ENCODE measurements at regions not wholly inside any gene's neighbourhood (a gene's known extent, or its start where the extent isn't known, plus 50 kb on each side); places are given as distances from the start of the nearest gene placed in this dataset.
"Not testable (repeated sequence)": the region's sequence is repeated elsewhere in the genome, so short reads cannot be mapped to it uniquely, and the experiment has no call there.

DNA sequence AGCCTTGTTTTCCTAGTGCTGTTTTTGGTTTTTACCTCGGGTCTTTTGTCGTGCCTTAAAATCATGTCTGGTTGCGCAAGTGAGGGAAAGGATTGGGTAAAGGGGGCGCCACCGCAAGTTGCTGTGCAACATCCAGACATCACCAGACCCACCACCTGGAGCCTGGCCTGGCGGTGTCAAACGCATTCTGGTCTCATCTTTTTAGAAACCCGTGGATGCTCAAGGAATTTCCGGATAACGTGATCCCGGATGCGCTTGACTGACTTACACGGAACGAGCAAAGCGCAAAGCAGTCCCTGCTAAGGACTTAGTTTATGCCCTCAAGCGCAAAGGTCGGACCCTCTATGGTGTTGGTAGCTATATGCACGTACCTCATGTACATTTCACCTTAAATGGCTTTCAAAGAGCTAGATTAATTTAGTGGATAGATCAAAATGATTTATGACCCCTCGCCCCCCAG lies 105.2 kb downstream of the OR2B2 start:
- peak; percentile 40 for DNase-seq (ENCODE audit: low spot score)

DNA sequence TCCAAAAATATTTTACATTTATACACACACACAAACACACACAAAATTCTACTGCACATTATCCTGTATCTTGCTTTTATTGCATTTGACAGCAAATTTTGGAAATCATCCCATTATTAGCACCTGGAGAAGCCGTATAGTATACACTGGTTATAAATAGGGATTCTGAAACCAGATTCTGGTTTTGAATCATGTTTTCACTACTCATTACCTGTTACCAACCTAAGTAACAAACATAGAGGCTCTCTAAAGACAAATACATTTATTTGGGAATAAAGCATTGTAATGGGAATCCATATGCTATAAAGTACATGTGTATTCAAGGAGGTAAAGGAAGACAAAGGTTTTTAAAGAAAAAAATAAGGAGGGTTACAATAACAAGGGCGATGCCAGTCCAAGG lies 106.8 kb downstream of the OR2B2 start:
- no peak for DNase-seq (ENCODE audit: low spot score)

DNA sequence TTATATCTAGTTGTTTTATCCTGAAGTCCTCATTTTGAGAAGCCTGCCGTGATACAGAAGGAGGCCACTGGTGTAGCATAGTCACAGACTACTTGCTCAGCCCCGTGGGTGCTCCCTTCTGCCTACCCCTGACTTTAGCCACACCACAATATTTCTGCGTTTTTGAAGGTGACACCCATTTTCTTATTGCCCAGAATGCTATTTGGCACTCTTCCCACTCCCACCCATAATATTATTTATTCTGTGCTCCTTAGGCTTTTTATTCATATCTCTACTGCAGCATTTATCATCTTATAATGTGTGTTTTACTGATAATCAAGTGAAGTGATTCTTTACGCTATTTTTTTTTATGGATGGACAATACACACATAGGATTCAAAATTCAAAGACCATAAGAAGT lies 107.3 kb downstream of the OR2B2 start:
- no peak for DNase-seq (ENCODE audit: low spot score)

DNA sequence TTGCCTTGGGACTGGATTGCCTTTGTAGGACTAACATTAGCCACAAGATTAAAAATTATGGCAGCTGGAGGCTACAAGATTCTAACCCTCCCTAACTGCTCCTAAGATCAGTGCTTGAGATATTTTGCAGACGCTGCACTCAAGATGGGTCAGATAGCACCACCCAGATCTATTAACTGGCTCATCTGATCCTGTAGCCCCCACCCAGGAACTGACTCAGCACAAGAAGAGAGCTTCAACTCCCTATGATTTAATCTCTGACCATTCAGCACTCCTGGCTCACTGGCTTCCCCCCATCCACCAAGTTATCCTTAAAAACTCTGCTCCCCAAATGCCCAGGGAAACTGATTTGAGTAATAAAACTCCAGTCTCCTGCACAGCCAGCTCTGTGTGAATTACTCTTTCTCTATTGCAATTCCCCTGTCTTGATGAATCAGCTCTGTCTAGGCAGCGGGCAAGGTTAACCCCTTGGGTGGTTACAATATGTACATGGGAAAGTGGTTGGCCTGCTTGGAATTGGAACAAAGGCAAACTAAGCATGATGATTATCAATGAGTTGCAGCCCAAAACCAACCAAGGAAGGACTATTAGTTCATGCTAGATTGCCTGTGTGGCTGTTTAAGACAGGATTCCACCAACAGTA lies 111.3 kb downstream of the OR2B2 start:
- no peak for DNase-seq (ENCODE audit: low spot score)

DNA sequence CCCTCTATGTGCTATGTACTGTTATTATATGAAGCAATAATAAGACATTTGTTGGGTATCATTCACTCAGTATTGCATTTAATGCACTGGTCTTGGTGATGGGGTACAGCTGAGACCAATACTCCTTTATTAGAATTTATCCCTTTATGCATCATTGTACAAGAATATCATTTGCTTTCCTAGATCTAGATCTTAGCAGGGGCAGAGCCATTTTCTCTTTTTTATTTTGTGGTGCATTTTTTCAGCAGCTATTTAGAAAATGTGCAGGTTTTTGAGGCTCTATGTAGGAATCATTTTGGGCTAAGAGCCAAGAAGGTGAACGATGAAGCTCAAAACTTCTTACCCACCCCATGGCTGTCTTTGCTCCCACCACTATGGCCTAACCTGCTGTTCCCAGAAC lies 114.2 kb downstream of the OR2B2 start:
- DNase-seq (ENCODE audit: low spot score), result no peak

DNA sequence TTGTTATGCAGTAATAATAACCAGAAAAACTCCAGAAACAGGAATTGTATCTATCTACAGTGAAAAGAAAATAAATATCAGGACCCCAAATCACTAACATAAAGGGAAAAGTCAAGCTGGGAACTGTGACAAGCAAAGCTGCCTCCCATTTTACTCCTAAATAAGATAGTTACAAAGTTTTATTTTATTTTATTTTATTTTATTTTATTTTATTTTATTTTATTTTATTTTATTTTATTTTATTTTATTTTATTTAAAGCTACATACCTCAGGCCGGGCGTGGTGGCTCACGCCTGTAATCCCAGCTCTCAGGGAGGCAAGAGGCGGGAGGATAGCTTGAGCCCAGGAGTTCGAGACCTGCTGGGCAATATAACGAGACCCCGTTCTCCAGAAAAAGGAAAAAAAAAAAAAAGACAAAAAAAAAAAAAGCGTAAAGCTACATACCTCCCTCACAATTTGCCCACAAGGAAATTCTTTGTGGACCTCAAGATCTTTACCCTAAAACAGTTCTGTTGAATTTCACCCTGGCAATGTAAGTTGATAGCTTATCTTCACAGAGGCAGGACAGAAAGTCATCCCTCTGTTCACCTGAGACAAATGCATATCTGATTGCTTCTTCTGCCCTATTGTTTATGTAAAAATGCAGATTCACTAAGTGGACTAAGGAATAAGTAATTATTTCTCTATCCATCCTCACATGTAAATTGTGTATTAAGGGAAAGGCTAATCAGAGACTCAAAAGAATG lies 115.3 kb downstream of the OR2B2 start:
- not testable (repeated sequence) for DNase-seq (ENCODE audit: low spot score)

DNA sequence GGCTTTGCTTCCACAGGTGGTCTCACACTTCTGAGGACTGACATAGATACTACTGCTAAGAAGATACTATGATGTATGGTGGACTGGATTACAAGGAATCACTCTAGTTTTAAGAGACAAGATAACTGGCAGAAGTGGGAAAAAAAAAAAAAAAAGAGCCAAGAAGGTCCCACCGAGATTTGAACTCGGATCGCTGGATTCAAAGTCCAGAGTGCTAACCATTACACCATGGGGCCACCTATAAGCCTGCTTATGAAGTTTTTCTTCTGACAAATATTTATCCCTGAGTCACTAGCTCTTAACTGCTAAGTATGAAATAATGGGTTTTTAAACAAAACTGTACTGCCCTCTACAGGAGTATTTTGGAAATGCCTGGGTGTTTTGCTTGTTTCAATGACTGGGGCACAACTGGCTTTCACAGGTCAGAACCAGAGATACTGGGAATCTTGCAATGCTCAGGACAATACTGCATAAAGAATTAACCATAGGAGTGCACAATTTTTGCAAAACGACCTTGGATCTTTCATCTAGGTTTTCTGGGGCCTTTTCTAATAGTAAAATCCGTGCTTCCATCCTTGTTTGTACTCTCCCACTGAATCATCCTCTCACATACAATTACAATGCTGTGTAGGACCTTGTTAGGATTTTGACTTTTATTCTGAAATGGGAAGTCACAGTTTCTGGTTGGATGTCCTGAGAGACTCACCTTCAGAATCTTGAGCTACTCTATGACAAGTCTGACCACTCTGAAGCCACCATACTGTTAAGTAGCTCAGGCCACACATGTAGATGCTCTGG lies 116.3 kb downstream of the OR2B2 start:
- DNase-seq (ENCODE audit: low spot score), result peak; percentile 92

DNA sequence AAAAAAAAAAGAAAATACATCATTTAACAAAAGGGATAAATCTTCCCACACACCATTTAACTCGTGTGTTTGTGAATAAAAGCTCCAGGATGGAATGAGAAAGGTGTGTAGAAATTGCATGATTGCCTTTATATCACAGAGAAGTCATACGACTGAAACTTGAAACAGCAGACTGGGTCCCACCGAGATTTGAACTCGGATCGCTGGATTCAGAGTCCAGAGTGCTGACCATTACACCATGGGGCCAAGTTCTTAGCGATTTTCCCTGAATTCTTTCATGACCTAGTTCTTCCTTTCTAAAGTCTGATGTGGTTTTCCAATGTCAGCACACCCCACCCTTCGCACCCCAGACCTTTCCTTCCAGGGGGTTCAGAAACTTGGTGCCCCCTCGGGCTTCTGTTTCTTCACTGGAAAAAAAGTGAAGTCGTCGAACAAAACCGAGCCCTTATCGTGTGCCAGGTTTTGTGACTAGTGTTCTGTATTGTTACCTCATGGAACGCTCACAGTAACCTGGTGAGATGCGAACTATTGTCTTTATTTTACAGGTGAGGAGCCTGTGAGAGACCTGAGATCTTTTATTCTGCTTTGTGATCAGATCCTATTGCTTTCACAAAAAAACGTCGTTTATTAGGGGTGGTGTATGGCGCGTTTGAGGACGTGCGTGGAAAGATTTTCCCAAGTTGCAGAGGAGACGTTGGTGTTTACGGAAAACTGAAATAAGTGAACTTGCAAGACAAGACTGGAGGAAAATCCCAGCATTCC lies 120.8 kb downstream of the OR2B2 start:
- DNase-seq (ENCODE audit: low spot score), result peak; percentile 89

DNA sequence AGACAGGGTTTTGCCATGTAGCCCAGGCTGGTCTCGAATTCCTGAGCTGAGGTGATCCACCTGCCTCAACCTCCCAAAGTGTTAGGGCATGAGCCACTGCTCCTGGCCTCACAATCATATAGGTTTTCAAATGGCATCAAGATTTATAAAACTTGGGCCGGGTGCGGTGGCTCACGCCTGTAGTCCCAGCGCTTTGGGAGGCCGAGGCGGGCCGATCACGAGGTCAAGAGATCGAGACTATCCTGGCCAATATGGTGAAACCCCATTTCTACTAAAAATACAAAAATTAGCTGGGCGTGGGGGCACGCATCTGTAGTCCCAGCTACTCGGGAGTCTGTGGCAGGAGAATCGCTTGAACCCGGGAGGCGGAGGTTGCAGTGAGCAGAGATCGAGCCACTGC lies 123.8 kb downstream of the OR2B2 start:
- not testable (repeated sequence) for DNase-seq (ENCODE audit: low spot score)

DNA sequence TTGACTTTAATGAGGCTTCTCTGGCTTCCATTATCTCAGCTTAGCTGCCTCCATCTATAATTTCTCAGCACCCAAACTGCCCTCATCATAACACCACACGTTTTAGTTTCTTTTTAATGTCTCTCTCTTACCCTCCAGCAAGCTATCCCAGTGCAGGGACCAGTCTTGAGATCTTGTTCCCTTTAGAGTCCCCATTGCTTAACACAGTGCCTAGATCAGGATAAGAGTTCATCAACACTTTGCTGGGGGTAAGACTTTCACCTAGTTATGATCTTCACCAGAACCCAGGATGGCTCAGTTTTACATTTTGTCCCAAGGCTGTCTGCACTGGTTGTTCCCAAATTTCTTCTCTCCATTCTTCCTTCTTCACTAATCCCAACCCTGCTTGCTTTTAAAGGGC lies 126.1 kb downstream of the OR2B2 start:
- no peak for DNase-seq (ENCODE audit: low spot score)

DNA sequence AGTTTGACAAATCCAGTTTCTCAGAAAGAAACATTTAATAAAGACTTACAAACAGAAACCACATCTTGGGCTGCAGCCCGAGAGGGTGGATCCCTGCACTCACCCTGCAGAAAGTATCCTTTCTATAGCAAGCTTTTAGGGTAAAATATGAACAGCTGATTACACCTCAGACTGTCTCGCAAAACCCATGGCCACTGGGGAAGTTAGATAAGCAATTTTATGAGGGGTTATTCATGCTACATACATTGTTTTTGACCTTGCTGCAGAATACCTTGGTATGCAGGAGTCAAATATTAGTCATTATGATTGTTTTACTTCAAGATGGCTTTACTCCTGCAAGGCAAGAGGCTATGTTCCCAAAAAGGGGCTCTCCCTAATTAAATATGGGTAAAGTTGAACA lies 126.9 kb downstream of the OR2B2 start:
- DNase-seq (ENCODE audit: low spot score), result no peak

DNA sequence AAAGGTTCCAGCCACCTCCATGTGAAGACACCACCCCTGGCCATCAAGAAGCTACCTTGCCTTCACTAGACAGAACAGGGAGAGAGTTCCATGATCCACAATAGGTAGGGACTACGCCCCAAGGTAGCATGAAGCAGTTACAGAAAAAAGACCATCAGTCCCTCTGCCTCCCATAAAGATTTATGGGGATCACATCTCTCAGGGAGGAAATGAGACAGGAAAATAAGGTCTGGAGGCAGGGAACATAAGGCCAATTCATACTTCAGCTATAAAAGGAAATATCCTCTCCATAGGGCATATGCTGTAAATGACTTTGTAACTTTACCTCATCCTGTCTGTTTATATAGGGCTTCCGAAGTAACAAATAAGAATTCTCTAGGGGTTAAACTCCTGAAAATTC lies 129.4 kb downstream of the OR2B2 start:
- DNase-seq (ENCODE audit: low spot score), result no peak

DNA sequence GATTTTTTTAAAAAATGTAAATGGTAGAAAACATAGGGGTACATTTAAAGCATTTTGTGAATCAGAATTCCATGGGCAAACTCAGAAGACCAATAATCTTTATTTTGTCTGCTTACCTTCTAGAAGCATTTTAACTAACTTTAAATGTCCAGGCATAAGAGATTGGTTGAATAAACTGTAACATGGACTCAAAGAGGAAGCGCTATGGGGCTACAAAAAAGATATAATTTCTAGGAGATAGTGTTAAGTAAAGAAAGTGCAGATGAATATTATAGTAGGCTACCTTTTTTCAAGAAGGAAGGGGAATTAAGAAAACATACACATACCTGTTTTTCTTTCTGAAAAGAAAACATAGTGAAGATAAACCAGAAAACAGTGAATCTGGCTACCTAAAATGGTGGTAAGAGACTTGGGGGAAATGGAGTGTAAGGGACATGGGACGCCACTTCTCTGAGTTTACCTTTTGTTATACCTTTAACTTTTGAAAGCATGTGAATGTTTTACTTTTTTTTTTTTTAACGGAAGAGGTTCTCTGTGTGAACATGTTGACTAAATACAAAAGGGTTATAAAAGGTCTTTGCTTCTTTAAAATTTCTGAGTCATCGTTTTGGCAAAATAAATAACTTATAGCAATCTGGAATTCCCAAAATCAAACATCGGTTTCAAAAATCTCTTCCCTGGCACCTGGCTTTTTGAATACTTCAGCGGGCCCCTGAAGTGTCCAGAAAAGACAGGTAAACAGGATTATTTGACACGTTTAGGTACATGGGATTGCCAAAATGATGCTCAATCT lies 133.4 kb downstream of the OR2B2 start:
- no peak for DNase-seq (ENCODE audit: low spot score)

DNA sequence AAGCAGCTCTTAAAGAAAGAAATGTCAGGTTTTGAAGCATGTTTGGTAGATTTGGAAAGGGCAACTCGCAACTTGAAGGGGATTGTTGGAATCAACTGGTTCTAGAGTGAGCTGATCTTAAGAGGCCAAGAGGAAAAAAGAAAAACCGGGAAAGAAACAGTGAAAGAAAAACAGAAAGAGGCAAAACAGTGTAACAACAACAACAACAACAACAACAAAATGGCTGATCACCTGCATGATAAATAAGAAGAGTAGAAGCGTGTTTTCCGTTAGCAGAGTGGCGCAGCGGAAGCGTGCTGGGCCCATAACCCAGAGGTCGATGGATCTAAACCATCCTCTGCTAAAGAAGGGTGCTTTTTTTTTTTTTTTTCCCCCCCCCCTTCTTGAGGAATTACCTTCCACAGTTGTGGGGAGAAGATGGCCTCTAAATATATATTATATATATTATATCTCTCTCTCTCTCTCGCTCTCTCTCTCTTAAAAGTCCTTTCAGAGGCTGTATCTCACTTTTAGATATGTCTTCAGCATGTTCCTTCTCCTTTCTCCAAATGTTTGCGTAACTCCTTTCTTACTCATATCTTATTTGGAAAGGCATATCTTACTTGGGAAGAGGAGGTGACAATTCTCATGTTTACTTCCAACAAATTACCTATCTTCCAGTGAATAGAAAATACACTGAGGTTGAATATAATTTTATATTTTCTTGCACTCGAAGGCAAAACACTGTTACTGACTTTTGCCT lies 134.4 kb downstream of the OR2B2 start:
- no peak for DNase-seq (ENCODE audit: low spot score)

DNA sequence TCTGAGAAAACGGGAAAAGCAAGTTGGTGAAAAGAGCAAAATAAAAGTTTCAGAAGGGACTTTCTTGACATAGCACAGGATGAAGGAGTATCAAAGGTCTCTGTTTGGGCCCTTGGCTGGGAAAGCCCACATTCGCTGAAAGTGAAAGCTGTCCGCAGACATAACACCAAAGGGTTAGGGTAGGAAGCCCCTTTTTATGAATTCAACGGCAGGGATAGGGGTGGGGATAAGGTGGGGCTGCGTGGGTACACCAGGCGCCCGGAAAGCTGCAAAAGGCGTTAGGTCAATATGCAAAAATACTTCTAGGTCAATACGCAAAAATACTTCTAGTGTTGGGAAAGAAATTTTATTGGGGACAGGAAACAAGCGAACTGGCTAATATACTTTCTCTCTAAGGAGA lies 135.1 kb downstream of the OR2B2 start:
- DNase-seq (ENCODE audit: low spot score), result no peak

DNA sequence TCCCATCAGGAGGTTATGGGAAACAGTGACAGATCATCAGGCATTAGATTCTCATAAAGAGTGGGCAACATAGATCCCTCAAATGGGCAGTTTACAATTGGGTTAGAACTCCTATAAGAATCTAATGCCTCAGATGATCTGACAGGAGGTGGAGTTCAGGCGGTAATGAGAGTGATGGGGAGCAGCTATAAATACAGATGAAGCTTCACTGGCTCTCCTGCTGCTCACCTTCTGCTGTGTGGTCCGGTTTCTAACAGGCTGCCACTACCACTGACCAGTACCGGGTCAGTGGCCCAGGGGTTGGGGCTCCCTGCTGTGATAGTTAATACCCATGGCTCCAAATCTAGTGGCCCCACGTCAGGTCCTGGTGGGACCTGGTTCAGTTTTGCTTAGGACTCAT lies 135.7 kb downstream of the OR2B2 start:
- no peak for DNase-seq (ENCODE audit: low spot score)

DNA sequence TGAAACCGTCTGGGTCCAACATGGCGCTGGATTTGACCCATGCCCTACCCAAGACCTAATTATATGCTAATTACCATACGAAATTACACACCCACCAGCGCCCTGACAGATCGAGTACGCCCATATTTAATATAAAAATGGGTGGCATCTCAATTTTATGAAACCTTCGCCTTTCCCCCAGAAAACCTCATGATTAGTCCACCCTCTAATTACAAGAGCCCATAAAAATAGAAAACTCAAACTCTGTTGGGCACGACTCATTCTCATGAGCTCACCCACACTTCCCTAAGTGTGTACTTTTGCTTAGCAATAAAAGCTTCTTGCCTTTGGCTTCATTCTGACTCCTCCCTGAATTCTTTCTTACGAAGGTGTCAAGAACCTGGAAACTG lies 136.4 kb downstream of the OR2B2 start:
- DNase-seq (ENCODE audit: low spot score), result peak; percentile 73

DNA sequence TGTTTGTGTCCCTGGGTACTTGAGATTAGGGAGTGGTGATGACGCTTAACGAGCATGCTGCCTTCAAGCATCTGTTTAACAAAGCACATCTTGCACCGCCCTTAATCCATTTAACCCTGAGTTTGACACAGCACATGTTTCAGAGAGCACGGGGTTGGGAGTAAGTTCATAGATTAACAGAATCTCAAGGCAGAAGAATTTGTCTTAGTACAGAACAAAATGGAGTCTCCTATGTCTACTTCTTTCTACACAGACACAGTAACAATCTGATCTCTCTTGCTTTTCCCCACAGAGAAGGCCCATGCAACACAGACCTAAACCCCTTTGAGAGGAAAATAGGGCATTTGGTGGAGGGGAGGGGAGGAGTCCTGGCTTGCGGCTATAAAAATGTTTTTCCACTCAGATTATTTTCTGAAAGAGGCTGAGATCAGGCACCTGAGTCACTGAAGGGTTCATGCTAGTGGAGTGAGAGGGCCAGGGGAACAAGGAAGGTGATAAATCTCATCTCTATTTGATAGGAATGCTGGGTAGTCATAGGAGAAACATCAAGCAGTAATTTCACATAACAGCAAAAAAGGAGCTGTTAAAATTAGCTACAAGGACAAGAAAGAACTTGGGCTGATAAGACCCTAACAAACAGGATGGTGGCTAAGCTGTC lies 136.9 kb downstream of the OR2B2 start:
- peak; percentile 77 for DNase-seq (ENCODE audit: low spot score)

DNA sequence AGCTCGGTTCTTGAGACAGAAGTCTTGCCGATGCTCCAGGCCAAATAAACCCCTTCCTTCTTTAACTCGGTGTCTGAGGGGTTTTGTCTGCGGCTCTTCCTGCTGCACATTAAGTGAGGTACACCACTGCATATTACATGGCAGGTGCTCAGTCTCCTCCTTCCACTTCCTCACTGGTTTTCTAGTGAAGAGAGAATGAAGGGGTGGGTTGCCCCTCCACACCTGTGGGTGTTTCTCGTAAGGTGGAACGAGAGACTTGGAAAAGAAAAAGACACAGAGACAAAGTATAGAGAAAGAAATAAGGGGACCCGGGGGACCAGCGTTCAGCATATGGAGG lies 138.0 kb downstream of the OR2B2 start:
- not testable (repeated sequence) for DNase-seq (ENCODE audit: low spot score)

DNA sequence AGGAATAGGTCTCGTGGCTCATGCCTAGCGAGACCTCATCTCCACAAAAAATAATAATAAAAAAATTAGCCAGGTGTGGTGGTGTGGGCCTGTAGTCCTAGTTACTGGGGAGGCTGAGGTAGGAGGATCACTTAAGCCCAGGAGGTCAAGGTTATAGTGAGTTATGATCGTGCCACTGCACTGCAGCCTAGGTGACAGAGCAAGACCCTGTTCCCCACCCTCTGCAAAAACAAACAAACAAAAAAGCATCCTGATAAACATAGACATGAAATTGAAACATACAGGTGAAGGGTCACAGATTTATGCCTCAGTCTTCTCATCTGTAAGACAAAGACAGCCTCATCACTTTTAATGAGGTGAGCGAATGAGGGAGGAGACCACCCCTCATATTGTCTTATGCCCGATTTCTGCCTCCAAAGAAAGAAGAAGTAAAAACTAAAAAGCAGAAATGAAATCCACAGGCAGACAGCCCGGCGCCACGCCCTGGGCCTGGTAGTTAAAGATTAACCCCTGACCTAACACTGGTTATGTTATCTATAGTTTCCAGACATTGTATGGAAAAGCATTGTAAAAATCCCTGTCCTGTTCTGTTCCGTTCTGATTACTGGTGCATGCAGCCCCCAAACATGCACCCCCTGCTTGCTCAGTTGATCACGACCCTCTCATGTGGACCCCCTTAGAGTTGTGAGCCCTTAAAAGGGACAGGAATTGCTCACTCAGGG lies 138.5 kb downstream of the OR2B2 start:
- not testable (repeated sequence) for DNase-seq (ENCODE audit: low spot score)
